ENCODE measurements at regions not wholly inside any gene's neighbourhood (a gene's known extent, or its start where the extent isn't known, plus 50 kb on each side); places are given as distances from the start of the nearest gene placed in this dataset.
A peak's percentile ranks its signal among the peaks of the same experiment; 100 is the strongest.

DNA sequence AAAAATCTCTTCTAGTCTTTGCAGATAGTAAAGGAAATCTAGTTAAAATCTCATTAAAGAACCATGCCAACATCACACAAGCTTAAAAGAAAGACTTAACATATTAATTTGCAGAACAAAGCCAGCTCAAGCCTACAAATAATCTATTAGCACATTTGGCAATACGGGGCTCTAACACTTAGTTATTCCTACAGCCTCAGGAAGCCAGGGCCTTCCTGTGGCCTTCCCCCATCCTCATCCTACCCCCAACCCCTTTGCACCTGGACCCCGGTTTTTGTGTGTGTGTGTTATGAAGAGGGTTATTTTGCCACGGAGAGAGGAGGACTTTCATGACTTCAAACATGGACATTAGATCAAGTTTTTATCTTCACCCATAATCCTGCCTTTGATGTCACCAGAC, 64.6 kb downstream of the FOXB2 start:
- DNase-seq (ENCODE audit: low read depth): no peak
- TF ChIP-seq, protein P1, sequence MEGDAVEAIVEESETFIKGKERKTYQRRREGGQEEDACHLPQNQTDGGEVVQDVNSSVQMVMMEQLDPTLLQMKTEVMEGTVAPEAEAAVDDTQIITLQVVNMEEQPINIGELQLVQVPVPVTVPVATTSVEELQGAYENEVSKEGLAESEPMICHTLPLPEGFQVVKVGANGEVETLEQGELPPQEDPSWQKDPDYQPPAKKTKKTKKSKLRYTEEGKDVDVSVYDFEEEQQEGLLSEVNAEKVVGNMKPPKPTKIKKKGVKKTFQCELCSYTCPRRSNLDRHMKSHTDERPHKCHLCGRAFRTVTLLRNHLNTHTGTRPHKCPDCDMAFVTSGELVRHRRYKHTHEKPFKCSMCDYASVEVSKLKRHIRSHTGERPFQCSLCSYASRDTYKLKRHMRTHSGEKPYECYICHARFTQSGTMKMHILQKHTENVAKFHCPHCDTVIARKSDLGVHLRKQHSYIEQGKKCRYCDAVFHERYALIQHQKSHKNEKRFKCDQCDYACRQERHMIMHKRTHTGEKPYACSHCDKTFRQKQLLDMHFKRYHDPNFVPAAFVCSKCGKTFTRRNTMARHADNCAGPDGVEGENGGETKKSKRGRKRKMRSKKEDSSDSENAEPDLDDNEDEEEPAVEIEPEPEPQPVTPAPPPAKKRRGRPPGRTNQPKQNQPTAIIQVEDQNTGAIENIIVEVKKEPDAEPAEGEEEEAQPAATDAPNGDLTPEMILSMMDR (conservative IDR thresholded peaks at IDR 0.05; ENCODE audit: control insufficient read depth, insufficient read depth, low read depth, low read length): no peak

DNA sequence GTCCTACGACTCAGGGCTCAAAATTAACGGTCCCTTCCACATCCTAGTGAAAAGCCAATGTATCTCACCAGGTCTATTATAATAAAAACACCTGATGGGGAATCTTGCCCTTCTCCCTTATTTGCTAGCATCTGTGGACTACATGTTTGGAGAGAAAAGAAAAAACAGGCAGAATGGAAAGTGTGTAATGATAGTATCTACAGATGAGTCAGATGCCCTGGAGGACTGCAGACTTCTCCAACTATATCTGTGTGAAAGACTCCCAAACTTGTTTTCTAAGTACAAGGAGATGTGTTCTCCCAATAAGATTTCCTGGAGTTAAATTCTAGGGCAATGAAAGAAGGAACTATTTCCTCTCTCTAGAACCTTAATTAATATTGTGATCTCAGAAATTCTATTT, 66.0 kb downstream of the FOXB2 start:
- H3K4me3 ChIP-seq (ENCODE audit: control insufficient read depth, low read depth, low read length): no peak overlapping the region
- TF ChIP-seq, protein P1 (conservative IDR thresholded peaks at IDR 0.05; ENCODE audit: control insufficient read depth, insufficient read depth, low read depth, low read length): no peak
- no peak for DNase-seq (ENCODE audit: low read depth)

More for the DNA sequence above, 64.6 kb downstream of the FOXB2 start:
- no peak overlapping the region for H3K4me3 ChIP-seq (ENCODE audit: control insufficient read depth, low read depth, low read length)

DNA sequence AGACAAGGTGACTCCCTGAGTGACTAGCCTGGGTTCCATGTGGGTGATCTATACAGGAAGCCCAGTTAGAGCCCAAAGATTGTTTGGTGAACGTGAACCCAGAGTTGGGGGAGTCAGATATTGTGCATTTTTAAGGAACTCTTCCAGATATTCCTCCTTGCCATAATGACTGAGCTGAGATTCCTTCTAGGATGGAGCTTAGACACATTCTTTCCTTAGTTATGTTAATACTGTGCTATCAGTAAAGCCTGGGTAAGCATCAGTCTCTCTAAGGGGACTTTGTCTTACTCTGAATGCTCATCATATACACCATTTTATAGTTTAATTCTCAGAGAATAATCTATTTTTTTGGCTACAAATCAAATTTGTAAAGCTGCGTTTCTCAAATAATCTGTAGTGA, 68.1 kb downstream of the FOXB2 start:
- no peak overlapping the region for H3K4me3 ChIP-seq (ENCODE audit: control insufficient read depth, low read depth, low read length)
- TF ChIP-seq, protein P1 (conservative IDR thresholded peaks at IDR 0.05; ENCODE audit: control insufficient read depth, insufficient read depth, low read depth, low read length): no peak
- DNase-seq (ENCODE audit: low read depth): no peak

DNA sequence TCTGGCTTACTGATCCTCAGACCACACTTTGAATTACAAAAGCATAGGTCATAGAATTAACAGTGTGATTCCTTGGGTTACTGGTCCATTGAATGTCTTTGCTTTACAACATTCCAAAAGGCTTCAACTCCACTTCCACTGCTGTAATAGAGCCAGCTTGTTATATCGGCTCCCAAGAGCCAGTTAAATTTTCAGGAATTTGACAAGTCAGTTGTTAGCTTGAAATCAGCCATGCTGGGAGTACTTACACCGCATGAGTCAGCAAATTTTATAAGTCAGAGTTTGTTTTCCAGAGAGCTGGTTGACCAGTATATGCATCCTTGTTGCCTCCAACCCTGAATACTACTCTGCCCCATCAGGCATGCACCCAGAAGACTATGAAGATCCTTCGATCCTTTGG, 73.1 kb downstream of the FOXB2 start:
- TF ChIP-seq, protein P1 (conservative IDR thresholded peaks at IDR 0.05; ENCODE audit: control insufficient read depth, insufficient read depth, low read depth, low read length): no peak
- DNase-seq (ENCODE audit: low read depth): peak; percentile 39
- H3K4me3 ChIP-seq (ENCODE audit: control insufficient read depth, low read depth, low read length): no peak overlapping the region

DNA sequence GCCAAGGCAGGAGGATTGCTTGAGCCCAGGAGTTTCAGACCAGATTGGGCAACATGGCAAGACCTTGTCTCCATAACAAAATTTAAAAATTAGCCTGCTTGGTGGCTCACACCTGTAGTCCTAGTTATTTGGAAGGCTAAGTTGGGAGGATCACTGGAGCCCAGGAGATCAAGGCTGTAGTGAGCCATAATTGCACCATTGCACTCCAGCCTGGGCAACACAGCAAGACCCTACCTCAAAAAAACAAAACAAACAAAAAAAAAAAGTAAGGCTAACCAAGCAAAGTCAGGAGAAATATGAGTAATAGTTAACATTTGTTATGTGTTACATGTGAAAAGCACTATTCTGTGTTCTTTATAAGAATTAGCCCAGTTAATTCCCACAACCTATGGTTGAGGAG, 74.7 kb downstream of the FOXB2 start:
- TF ChIP-seq, protein P1 (conservative IDR thresholded peaks at IDR 0.05; ENCODE audit: control insufficient read depth, insufficient read depth, low read depth, low read length): no peak
- no peak overlapping the region for H3K4me3 ChIP-seq (ENCODE audit: control insufficient read depth, low read depth, low read length)
- DNase-seq (ENCODE audit: low read depth): no peak

DNA sequence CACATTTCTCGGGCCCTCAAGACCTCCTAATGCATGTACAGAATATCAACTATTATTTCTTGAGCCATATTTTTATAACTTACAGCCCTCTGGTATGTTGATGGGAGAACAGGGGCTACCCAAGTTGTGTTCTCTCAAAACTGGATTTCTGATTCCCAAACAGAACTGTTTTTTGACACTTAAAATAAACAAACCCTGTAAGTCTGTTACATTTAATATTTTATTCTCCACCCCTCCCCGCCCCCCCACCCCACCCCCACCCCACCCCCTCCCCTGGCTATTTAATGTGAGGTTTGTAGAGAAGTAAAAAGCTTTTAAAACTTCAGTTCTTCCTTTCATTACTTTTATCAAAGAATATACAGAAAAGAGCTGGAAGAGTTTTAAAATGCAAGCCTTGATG, 77.9 kb downstream of the FOXB2 start:
- no peak for DNase-seq (ENCODE audit: low read depth)
- no peak overlapping the region for H3K4me3 ChIP-seq (ENCODE audit: control insufficient read depth, low read depth, low read length)
- TF ChIP-seq, protein P1 (conservative IDR thresholded peaks at IDR 0.05; ENCODE audit: control insufficient read depth, insufficient read depth, low read depth, low read length): no peak

DNA sequence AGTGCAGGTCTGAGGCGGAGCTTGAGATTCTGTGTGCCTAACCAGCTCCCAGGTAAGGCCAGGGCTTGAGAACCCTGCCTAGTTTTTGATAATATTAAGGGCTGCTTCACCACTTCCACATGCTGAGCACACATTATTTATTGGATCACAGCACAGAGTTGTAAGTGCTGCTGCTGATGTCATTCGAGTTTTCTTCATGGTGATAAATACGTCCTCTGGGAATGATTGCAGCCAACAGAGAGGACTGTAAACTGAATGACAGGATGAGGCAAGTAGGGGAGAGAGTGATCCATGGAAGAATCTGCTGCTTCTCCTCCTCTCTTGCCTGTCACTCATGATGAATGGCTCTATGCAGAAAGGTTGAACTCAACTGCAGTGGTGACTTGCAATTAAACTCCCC, 77.9 kb upstream of the VPS13A start:
- H3K4me3 ChIP-seq (ENCODE audit: control insufficient read depth, low read depth, low read length): no peak overlapping the region
- DNase-seq (ENCODE audit: low read depth): peak; percentile 42
- TF ChIP-seq, protein P1 (conservative IDR thresholded peaks at IDR 0.05; ENCODE audit: control insufficient read depth, insufficient read depth, low read depth, low read length): no peak
